ENCODE measurements at regions not wholly inside any gene's neighbourhood (a gene's known extent, or its start where the extent isn't known, plus 50 kb on each side); places are given as distances from the start of the nearest gene placed in this dataset.
"Not testable (repeated sequence)": the region's sequence is repeated elsewhere in the genome, so short reads cannot be mapped to it uniquely, and the experiment has no call there.

- no peak for DNase-seq
Observed at GRCh38 chr13:43946281-43946680, 66.6 kb downstream of the LACC1 start.

- no peak for DNase-seq
Observed at GRCh38 chr13:43947897-43948458, 68.3 kb downstream of the LACC1 start.

GRCh38 chr13:43953370-43953769 is 73.7 kb downstream of the LACC1 start:
- no peak for DNase-seq

GRCh38 chr13:43956975-43957374 is 77.3 kb downstream of the LACC1 start:
- not testable (repeated sequence) for DNase-seq

- DNase-seq, result no peak
Observed at GRCh38 chr13:43959291-43959690, 79.6 kb downstream of the LACC1 start.

- no peak for DNase-seq
Observed at GRCh38 chr13:43961909-43962308, 82.2 kb downstream of the LACC1 start.

GRCh38 chr13:43963726-43964125 is 84.0 kb downstream of the LACC1 start:
- no peak for DNase-seq

- no peak for DNase-seq
Observed at GRCh38 chr13:43964698-43965458, 85.2 kb downstream of the LACC1 start.

GRCh38 chr13:43965459-43965845 is 85.7 kb downstream of the LACC1 start:
- DNase-seq, result no peak

GRCh38 chr13:43968251-43968942 is 88.7 kb downstream of the LACC1 start:
- not testable (repeated sequence) for DNase-seq

- DNase-seq, result not testable (repeated sequence)
Observed at GRCh38 chr13:43968943-43969690, 89.4 kb downstream of the LACC1 start.

- not testable (repeated sequence) for DNase-seq
Observed at GRCh38 chr13:43969919-43970318, 90.2 kb downstream of the LACC1 start.

GRCh38 chr13:43970520-43971242 is 91.0 kb downstream of the LACC1 start:
- DNase-seq, result not testable (repeated sequence)

- not testable (repeated sequence) for DNase-seq
Observed at GRCh38 chr13:43971324-43971723, 91.6 kb downstream of the LACC1 start.

GRCh38 chr13:43977911-43978310 is 98.2 kb downstream of the LACC1 start:
- DNase-seq, result no peak

GRCh38 chr13:43978688-43979087 is 99.0 kb downstream of the LACC1 start:
- DNase-seq, result no peak

- DNase-seq, result no peak
Observed at GRCh38 chr13:43979492-43979891, 99.8 kb downstream of the LACC1 start.

- no peak for DNase-seq
Observed at GRCh38 chr13:43980587-43980986, 100.9 kb downstream of the LACC1 start.

GRCh38 chr13:43981091-43981490 is 101.4 kb downstream of the LACC1 start:
- DNase-seq, result no peak

- DNase-seq, result no peak
Observed at GRCh38 chr13:43981512-43982301, 102.0 kb downstream of the LACC1 start.

GRCh38 chr13:43983373-43983772 is 103.7 kb downstream of the LACC1 start:
- DNase-seq, result no peak

- DNase-seq, result no peak
Observed at GRCh38 chr13:43984292-43984691, 104.6 kb downstream of the LACC1 start.
